Stimulated activated naive CD4-positive, alpha-beta T cell treated with Interleukin-2 at 50 U/mL for 16 hours (primary cell): ENCODE measurements at regions not wholly inside any gene's neighbourhood (a gene's known extent, or its start where the extent isn't known, plus 50 kb on each side); places are given as distances from the start of the nearest gene placed in this dataset.

Experiments
- DNase-seq: peaks from one replicate; lab custom pipeline; 2025; lab: John Stamatoyannopoulos, UW

GRCh38 chr1:219277304-219278105, 103.8 kb downstream of the LYPLAL1 start:
- DNase-seq, result no peak

- no peak for DNase-seq
These were observed 102.5 kb downstream of the LYPLAL1 start for GRCh38 chr1:219276049-219276738.

GRCh38 chr1:219273088-219273686, 99.5 kb downstream of the LYPLAL1 start:
- no peak for DNase-seq

- no peak for DNase-seq
These were observed 98.3 kb downstream of the LYPLAL1 start for GRCh38 chr1:219271818-219272535.

GRCh38 chr1:219269171-219269570, 95.5 kb downstream of the LYPLAL1 start:
- no peak for DNase-seq

- no peak for DNase-seq
These were observed 92.8 kb downstream of the LYPLAL1 start for GRCh38 chr1:219266524-219266923.

- no peak for DNase-seq
These were observed 91.4 kb downstream of the LYPLAL1 start for GRCh38 chr1:219265026-219265515.

- DNase-seq, result no peak
These were observed 90.9 kb downstream of the LYPLAL1 start for GRCh38 chr1:219264561-219264960.
